ENCODE measurements at regions not wholly inside any gene's neighbourhood (a gene's known extent, or its start where the extent isn't known, plus 50 kb on each side); places are given as distances from the start of the nearest gene placed in this dataset.

DNA sequence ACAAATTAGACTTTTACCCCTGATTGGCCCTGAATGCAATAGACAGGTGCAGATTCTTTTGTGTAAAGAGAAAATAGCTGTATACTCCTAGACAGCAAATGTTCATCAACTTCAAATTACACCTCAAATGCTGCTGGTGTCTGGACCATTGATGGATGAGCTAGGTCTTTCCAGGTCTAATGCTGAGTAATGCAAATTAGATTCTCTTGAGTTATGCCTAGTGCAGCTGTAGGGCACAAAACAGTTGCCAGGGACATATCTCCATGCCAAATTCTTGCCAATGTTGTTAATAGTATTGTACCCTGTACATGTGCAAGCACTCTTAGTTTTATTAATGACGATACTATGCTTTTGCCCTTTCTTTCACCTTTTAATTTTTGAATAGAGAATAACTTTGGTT lies 72.3 kb upstream of the CNTLN start (continued):
- TF ChIP-seq POLR2A (IDR thresholded peaks at IDR 0.05; ENCODE audit: borderline replicate concordance, extremely low read depth, insufficient read depth, insufficient read length): no peak
- no peak for TF ChIP-seq ZNF274 (IDR thresholded peaks at IDR 0.05; ENCODE audit: low read depth, low read length)
- TF ChIP-seq ZFX (IDR thresholded peaks at IDR 0.05): no peak
- TF ChIP-seq SIN3A (IDR thresholded peaks at IDR 0.05; ENCODE audit: low read depth): no peak
- no peak for TF ChIP-seq CEBPB (IDR thresholded peaks at IDR 0.05; ENCODE audit: low read depth)

GRCh38 chr9:17060450-17060849 lies 74.4 kb upstream of the CNTLN start:
- no TSS peak for BruUV-seq (replicated peaks)
- no peak for ATAC-seq
- ChIA-PET RAD21 (ENCODE audit: low non-redundant PET in 1 of 2, low total read pairs in 2 of 2, uncharacterized antibody in 2 of 2, unreplicated experiment in 2 of 2) (no interaction called here), POLR2A (no interaction called here), CTCF (interaction anchor here (0.6 kb wide), 1 partner anchor 380 kb away, joined by 3 read pairs; no protein-coding TSS in a partner anchor)
- Histone ChIP-seq H4K20me1 (ENCODE audit: insufficient read depth) (no peaks in the 10 kb centered on the region), H2AFZ (ENCODE audit: low read depth, low read length, poor library complexity, severe bottlenecking) (no peak overlapping the region), H3K27me3 (ENCODE audit: insufficient read depth, low read length) (no peaks in the 10 kb centered on the region), H3K79me2 (ENCODE audit: insufficient read depth, low read length) (no peaks in the 10 kb centered on the region), H3K4me1 (ENCODE audit: control insufficient read depth in 1 of 2, insufficient read depth in 2 of 2, low read length in 2 of 2) (no peaks in the 10 kb centered on the region), H3K9me2 (ENCODE audit: insufficient read depth) (no peaks in the 10 kb centered on the region), H3K4me2 (ENCODE audit: low read length) (no peak overlapping the region), H3K27ac (ENCODE audit: low read depth, low read length) (no peak overlapping the region), H3K9ac (ENCODE audit: low read length) (no peak overlapping the region), H3K4me3 (replicated peaks in 1 of 2; ENCODE audit: low read depth in 1 of 2, low read length in 2 of 2) (no peak overlapping the region), H3K36me3 (ENCODE audit: control insufficient read depth in 1 of 2, insufficient read depth in 2 of 2, low read length in 2 of 2) (no peaks in the 10 kb centered on the region), H3K9me3 (ENCODE audit: control insufficient read depth in 1 of 2, insufficient read depth in 1 of 2, low read depth in 1 of 2, low read length in 2 of 2) (no peaks in the 10 kb centered on the region)
- intact Hi-C loops (cut with micrococcal nuclease): loop anchor here (5.0 kb wide), 1 partner anchor 342 kb away; no protein-coding TSS in a partner anchor
- TF ChIP-seq EZH2 (IDR thresholded peaks at IDR 0.05): no peak
- TF ChIP-seq FOSL1 (IDR thresholded peaks at IDR 0.05; ENCODE audit: low read depth): no peak
- no peak for DNase-seq (ENCODE audit: low read depth, low spot score)

DNA sequence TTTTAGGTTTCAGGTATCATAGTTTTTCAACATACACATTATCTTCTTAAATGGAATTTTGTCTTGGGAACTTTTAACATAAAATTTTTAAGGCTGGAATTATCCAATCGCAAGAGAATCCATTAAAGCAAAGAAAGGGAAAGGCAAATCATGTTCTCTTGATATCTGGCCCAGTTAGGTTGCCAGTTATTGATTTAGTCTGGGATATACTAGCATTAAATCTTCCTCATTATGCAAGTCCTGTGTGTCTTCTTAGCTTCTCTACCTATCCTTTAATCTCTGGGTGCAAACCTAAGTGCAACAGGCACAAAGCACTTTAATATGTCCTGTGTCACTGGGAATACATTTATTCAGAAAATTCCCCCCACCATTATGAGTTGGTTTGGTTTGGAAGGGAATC lies 75.4 kb upstream of the CNTLN start:
- ChIA-PET POLR2A (no interaction called here), RAD21 (ENCODE audit: low non-redundant PET in 1 of 2, low total read pairs in 2 of 2, uncharacterized antibody in 2 of 2, unreplicated experiment in 2 of 2) (no interaction called here), CTCF (no interaction called here)
- H3K9me3 ChIP-seq (ENCODE audit: control insufficient read depth in 1 of 2, insufficient read depth in 1 of 2, low read depth in 1 of 2, low read length in 2 of 2): no peaks in the 10 kb centered on the region
- no peaks in the 10 kb centered on the region for H3K4me1 ChIP-seq (ENCODE audit: control insufficient read depth in 1 of 2, insufficient read depth in 2 of 2, low read length in 2 of 2)
- H4K20me1 ChIP-seq (ENCODE audit: insufficient read depth): no peaks in the 10 kb centered on the region
- H3K27me3 ChIP-seq (ENCODE audit: insufficient read depth, low read length): no peaks in the 10 kb centered on the region
- BruUV-seq (replicated peaks): no TSS peak
- no peak for DNase-seq (ENCODE audit: low read depth, low spot score)
- no peak overlapping the region for H3K4me2 ChIP-seq (ENCODE audit: low read length)
- no peak overlapping the region for H3K9ac ChIP-seq (ENCODE audit: low read length)
- no peaks in the 10 kb centered on the region for H3K79me2 ChIP-seq (ENCODE audit: insufficient read depth, low read length)
- no peak overlapping the region for H3K27ac ChIP-seq (ENCODE audit: low read depth, low read length)
- TF ChIP-seq SRF (IDR thresholded peaks at IDR 0.05; ENCODE audit: low read depth) (no peak), SIN3A (IDR thresholded peaks at IDR 0.05; ENCODE audit: low read depth) (no peak), CEBPB (IDR thresholded peaks at IDR 0.05; ENCODE audit: low read depth) (no peak), ZFX (IDR thresholded peaks at IDR 0.05) (no peak), ZNF274 (IDR thresholded peaks at IDR 0.05; ENCODE audit: low read depth, low read length) (no peak)
- no peak for ATAC-seq
- no peaks in the 10 kb centered on the region for H3K36me3 ChIP-seq (ENCODE audit: control insufficient read depth in 1 of 2, insufficient read depth in 2 of 2, low read length in 2 of 2)
- H3K4me3 ChIP-seq (replicated peaks in 1 of 2; ENCODE audit: low read depth in 1 of 2, low read length in 2 of 2): no peak overlapping the region
- no peaks in the 10 kb centered on the region for H3K9me2 ChIP-seq (ENCODE audit: insufficient read depth)
- H2AFZ ChIP-seq (ENCODE audit: low read depth, low read length, poor library complexity, severe bottlenecking): no peak overlapping the region
- intact Hi-C loops (cut with micrococcal nuclease): no loop called here

Data from HCT116 (cell line).